IPS-18c (cell line): ENCODE measurements at regions not wholly inside any gene's neighbourhood (a gene's known extent, or its start where the extent isn't known, plus 50 kb on each side); places are given as distances from the start of the nearest gene placed in this dataset.
"Not testable (repeated sequence)": the region's sequence is repeated elsewhere in the genome, so short reads cannot be mapped to it uniquely, and the experiment has no call there.

Experiments
- H3K4me3 ChIP-seq: 2 replicates; pipeline ENCODE4 v1.7.0; 2013; ENCODE audit warnings: low read depth, mild to moderate bottlenecking, low read length, moderate library complexity; ENCODE audit not compliant: insufficient read depth
- H3K9me3 ChIP-seq: one replicate; pipeline ENCODE4 v1.6.1; 2013; ENCODE audit warnings: mild to moderate bottlenecking, low read length, moderate library complexity; ENCODE audit not compliant: control insufficient read depth, insufficient read depth

GRCh38 chr5:53303105-53303504, 177.3 kb upstream of the FST start:
- Histone ChIP-seq H3K9me3 (no peaks in the 10 kb centered on the region), H3K4me3 (no peak overlapping the region)

- H3K4me3 ChIP-seq, H3K9me3 ChIP-seq: not testable (repeated sequence)
Observed at GRCh38 chr5:53305316-53305715, 175.1 kb upstream of the FST start.

- Histone ChIP-seq H3K4me3 (no peak overlapping the region), H3K9me3 (no peaks in the 10 kb centered on the region)
Observed at GRCh38 chr5:53309653-53310052, 170.8 kb upstream of the FST start.

- H3K4me3 ChIP-seq = no peak overlapping the region
- H3K9me3 ChIP-seq = no peaks in the 10 kb centered on the region
Observed at GRCh38 chr5:53311681-53312080, 168.7 kb upstream of the FST start.

- Histone ChIP-seq H3K4me3 (no peak overlapping the region), H3K9me3 (no peaks in the 10 kb centered on the region)
Observed at GRCh38 chr5:53313145-53313544, 167.3 kb upstream of the FST start.

GRCh38 chr5:53318303-53318702, 162.1 kb upstream of the FST start:
- Histone ChIP-seq H3K9me3 (no peaks in the 10 kb centered on the region), H3K4me3 (no peak overlapping the region)

GRCh38 chr5:53319315-53319714, 161.1 kb upstream of the FST start:
- Histone ChIP-seq H3K4me3 (no peak overlapping the region), H3K9me3 (no peaks in the 10 kb centered on the region)

- no peaks in the 10 kb centered on the region for H3K9me3 ChIP-seq
- no peak overlapping the region for H3K4me3 ChIP-seq
Observed at GRCh38 chr5:53321073-53321472, 159.4 kb upstream of the FST start.

- H3K4me3 ChIP-seq = no peak overlapping the region
- no peaks in the 10 kb centered on the region for H3K9me3 ChIP-seq
Observed at GRCh38 chr5:53321721-53322120, 158.7 kb upstream of the FST start.

GRCh38 chr5:53322257-53322656, 158.2 kb upstream of the FST start:
- Histone ChIP-seq H3K4me3 (no peak overlapping the region), H3K9me3 (no peaks in the 10 kb centered on the region)

GRCh38 chr5:53323511-53323910, 156.9 kb upstream of the FST start:
- Histone ChIP-seq H3K4me3 (no peak overlapping the region), H3K9me3 (no peaks in the 10 kb centered on the region)

- H3K4me3 ChIP-seq = no peak overlapping the region
- H3K9me3 ChIP-seq = no peaks in the 10 kb centered on the region
Observed at GRCh38 chr5:53323943-53324642, 156.3 kb upstream of the FST start.

GRCh38 chr5:53326424-53327153, 153.8 kb upstream of the FST start:
- Histone ChIP-seq H3K9me3 (no peaks in the 10 kb centered on the region), H3K4me3 (no peak overlapping the region)

- no peaks in the 10 kb centered on the region for H3K9me3 ChIP-seq
- no peak overlapping the region for H3K4me3 ChIP-seq
Observed at GRCh38 chr5:53327811-53328334, 152.6 kb upstream of the FST start.

GRCh38 chr5:53330491-53330890, 149.9 kb upstream of the FST start:
- no peaks in the 10 kb centered on the region for H3K9me3 ChIP-seq
- no peak overlapping the region for H3K4me3 ChIP-seq

GRCh38 chr5:53331463-53331862, 149.0 kb upstream of the FST start:
- Histone ChIP-seq H3K9me3 (no peaks in the 10 kb centered on the region), H3K4me3 (no peak overlapping the region)

GRCh38 chr5:53333160-53333559, 147.3 kb upstream of the FST start:
- Histone ChIP-seq H3K4me3 (no peak overlapping the region), H3K9me3 (no peaks in the 10 kb centered on the region)

- no peak overlapping the region for H3K4me3 ChIP-seq
- H3K9me3 ChIP-seq = no peaks in the 10 kb centered on the region
Observed at GRCh38 chr5:53334431-53334941, 145.9 kb upstream of the FST start.
